AG04450 (cell line): ENCODE measurements at regions not wholly inside any gene's neighbourhood (a gene's known extent, or its start where the extent isn't known, plus 50 kb on each side); places are given as distances from the start of the nearest gene placed in this dataset.

Experiments used
- CTCF ChIA-PET: fragments of 300-600, 350-600 bp; formaldehyde crosslinking; extraction: SDS; loops from one replicate; lab custom pipeline; 2022; ENCODE audit warnings: antibody characterized with exemption, inconsistent platforms; lab: Charles Lee
- POLR2A ChIA-PET: fragments of 350-600 bp; formaldehyde crosslinking; extraction: SDS; loops from one replicate; lab custom pipeline; 2021; ENCODE audit warnings: antibody characterized with exemption, inconsistent platforms; lab: Yijun Ruan, JAX
- DNase-seq: peaks from one replicate; pipeline ENCODE4 v3.0.0-alpha.2; 2011; ENCODE audit warnings: low read depth, low spot score
- H3K27ac ChIP-seq: one replicate; pipeline ENCODE4 v1.5.1; 2012; ENCODE audit warnings: low read depth, low read length, control low read depth
- H3K27me3 ChIP-seq: one replicate; pipeline ENCODE4 v1.6.0; 2012; ENCODE audit warnings: low read length; ENCODE audit not compliant: control insufficient read depth, insufficient read depth
- H3K4me3 ChIP-seq: 2 replicates; pipeline ENCODE4 v1.5.1; 2011; ENCODE audit warnings: mild to moderate bottlenecking, low read depth, low read length, control low read depth
- H3K9me3 ChIP-seq: 2 replicates; pipeline ENCODE4 v1.5.1; 2012; ENCODE audit warnings: low read length; ENCODE audit not compliant: control insufficient read depth, insufficient read depth
- CTCF ChIP-seq: IDR thresholded peaks from 2 replicates; pipeline ENCODE4 v1.5.1; 2011; ENCODE audit warnings: low read depth, low read length, control low read depth, inconsistent platforms

- Histone ChIP-seq H3K4me3 (no peak overlapping the region), H3K9me3 (no peaks in the 10 kb centered on the region), H3K27ac (no peak overlapping the region), H3K27me3 (no peaks in the 10 kb centered on the region)
- DNase-seq, result no peak
- POLR2A ChIA-PET, result no interaction called here
- TF ChIP-seq CTCF, result no peak
- CTCF ChIA-PET, result no interaction called here
These were observed 284.1 kb upstream of the MANEA start for GRCh38 chr6:95293257-95293656.

GRCh38 chr6:95294043-95294442, 283.3 kb upstream of the MANEA start:
- H3K9me3 ChIP-seq, result no peaks in the 10 kb centered on the region
- H3K4me3 ChIP-seq, result no peak overlapping the region
- H3K27ac ChIP-seq, result no peak overlapping the region
- CTCF ChIA-PET, result no interaction called here
- no peak for TF ChIP-seq CTCF
- H3K27me3 ChIP-seq, result no peaks in the 10 kb centered on the region
- POLR2A ChIA-PET, result no interaction called here
- DNase-seq, result no peak

GRCh38 chr6:95309545-95309944, 267.8 kb upstream of the MANEA start:
- ChIA-PET POLR2A (no interaction called here), CTCF (no interaction called here)
- no peak for DNase-seq
- H3K9me3 ChIP-seq, result no peaks in the 10 kb centered on the region
- H3K27ac ChIP-seq, result no peak overlapping the region
- H3K27me3 ChIP-seq, result no peaks in the 10 kb centered on the region
- no peak overlapping the region for H3K4me3 ChIP-seq
- no peak for TF ChIP-seq CTCF

GRCh38 chr6:95318137-95318536, 259.2 kb upstream of the MANEA start:
- H3K27me3 ChIP-seq, result no peaks in the 10 kb centered on the region
- H3K4me3 ChIP-seq, result no peak overlapping the region
- no peak for TF ChIP-seq CTCF
- no peak for DNase-seq
- CTCF ChIA-PET, result no interaction called here
- POLR2A ChIA-PET, result no interaction called here
- no peak overlapping the region for H3K27ac ChIP-seq
- no peaks in the 10 kb centered on the region for H3K9me3 ChIP-seq

- H3K9me3 ChIP-seq, result no peaks in the 10 kb centered on the region
- H3K27ac ChIP-seq, result no peak overlapping the region
- no peaks in the 10 kb centered on the region for H3K27me3 ChIP-seq
- DNase-seq, result no peak
- no peak for TF ChIP-seq CTCF
- CTCF ChIA-PET, result no interaction called here
- POLR2A ChIA-PET, result no interaction called here
- H3K4me3 ChIP-seq, result no peak overlapping the region
These were observed 256.2 kb upstream of the MANEA start for GRCh38 chr6:95321126-95321525.
